DOHH2 (cell line): ENCODE measurements at regions not wholly inside any gene's neighbourhood (a gene's known extent, or its start where the extent isn't known, plus 50 kb on each side); places are given as distances from the start of the nearest gene placed in this dataset.

Experiments used
- H3F3A ChIP-seq: fragments of 200-600 bp; sonication (generic), shearing (Covaris generic); 2 replicates; pipeline ENCODE4 v1.6.0; 2016; ENCODE audit warnings: antibody characterized with exemption, mild to moderate bottlenecking; ENCODE audit not compliant: control insufficient read depth, insufficient read depth
- H3K27ac ChIP-seq: fragments of 200-600 bp; sonication (generic); 2 replicates; pipeline ENCODE4 v1.5.1; 2014; ENCODE audit warnings: low read depth, mild to moderate bottlenecking, low read length, moderate library complexity
- H3K27me3 ChIP-seq: fragments of 200-600 bp; sonication (generic); 2 replicates; pipeline ENCODE4 v1.6.1; 2014; ENCODE audit warnings: mild to moderate bottlenecking, low read length, mixed read lengths; ENCODE audit not compliant: control insufficient read depth
- H3K36me3 ChIP-seq: fragments of 200-600 bp; sonication (generic); 2 replicates; pipeline ENCODE4 v1.6.1; 2014; ENCODE audit warnings: mild to moderate bottlenecking, low read length, moderate library complexity, mixed read lengths; ENCODE audit not compliant: control insufficient read depth
- H3K4me1 ChIP-seq: fragments of 200-600 bp; sonication (generic); 2 replicates; pipeline ENCODE4 v1.6.1; 2014; ENCODE audit warnings: mild to moderate bottlenecking, low read length, mixed read lengths; ENCODE audit not compliant: control insufficient read depth
- H3K4me2 ChIP-seq: fragments of 200-600 bp; sonication (generic); 2 replicates; pipeline ENCODE4 v1.6.0; 2014; ENCODE audit warnings: mild to moderate bottlenecking, low read length, moderate library complexity
- H3K4me3 ChIP-seq: fragments of 200-600 bp; sonication (generic); 2 replicates; pipeline ENCODE4 v1.5.1; 2014; ENCODE audit warnings: mild to moderate bottlenecking, low read length, mixed read lengths
- H3K79me2 ChIP-seq: fragments of 200-600 bp; sonication (generic); 2 replicates; pipeline ENCODE4 v1.6.1; 2014; ENCODE audit warnings: mild to moderate bottlenecking, low read length, mixed read lengths; ENCODE audit not compliant: control insufficient read depth
- H3K9me2 ChIP-seq: fragments of 200-600 bp; sonication (generic); replicated peaks from 2 replicates; pipeline ENCODE4 v1.6.1; 2014; ENCODE audit warnings: mild to moderate bottlenecking, low read length, mixed read lengths; ENCODE audit not compliant: control insufficient read depth
- H3K9me3 ChIP-seq: fragments of 200-600 bp; sonication (generic); 2 replicates; pipeline ENCODE4 v1.6.1; 2014; ENCODE audit warnings: antibody characterized with exemption, low read length, mixed read lengths; ENCODE audit not compliant: control insufficient read depth, insufficient read depth
- H4K20me1 ChIP-seq: fragments of 200-600 bp; sonication (generic); 2 replicates; pipeline ENCODE4 v1.6.0; 2014; ENCODE audit warnings: low read depth, mild to moderate bottlenecking, antibody characterized with exemption, low read length, moderate library complexity; ENCODE audit not compliant: control insufficient read depth, insufficient read depth
- CTCF ChIP-seq: fragments of 200-600 bp; sonication (generic); IDR thresholded peaks from one replicate; pipeline ENCODE4 v1.5.1; 2014; ENCODE audit warnings: antibody characterized with exemption, mild to moderate bottlenecking, low read depth, low read length; ENCODE audit not compliant: poor library complexity, severe bottlenecking
- EZH2phosphoT487 ChIP-seq: fragments of 200-600 bp; sonication (generic); IDR thresholded peaks from 2 replicates; pipeline ENCODE4 v1.6.1; 2017; ENCODE audit warnings: borderline replicate concordance, mild to moderate bottlenecking, antibody characterized with exemption, low read length, moderate library complexity, mixed read lengths

GRCh38 chr9:21553441-21553840 is 71.3 kb upstream of the IFNE start:
- Histone ChIP-seq H3K27ac (no peak overlapping the region), H3K9me2 (no peaks in the 10 kb centered on the region), H3K9me3 (no peaks in the 10 kb centered on the region), H3K79me2 (no peaks in the 10 kb centered on the region), H3K4me1 (no peaks in the 10 kb centered on the region), H3K4me3 (no peak overlapping the region), H4K20me1 (no peaks in the 10 kb centered on the region), H3K27me3 (no peaks in the 10 kb centered on the region), H3K4me2 (no peak overlapping the region), H3K36me3 (no peaks in the 10 kb centered on the region), H3F3A (no peaks in the 10 kb centered on the region)
- TF ChIP-seq EZH2phosphoT487, result no peak
- TF ChIP-seq CTCF, result no peak

- Histone ChIP-seq H3K27ac (no peak overlapping the region), H3K79me2 (no peaks in the 10 kb centered on the region), H3F3A (no peaks in the 10 kb centered on the region), H3K4me1 (no peaks in the 10 kb centered on the region), H3K9me2 (no peaks in the 10 kb centered on the region), H3K9me3 (peaks cover under 1% of the 10 kb centered on the region; the same call in 1 of the 2 replicates), H3K27me3 (no peaks in the 10 kb centered on the region), H3K4me3 (no peak overlapping the region), H3K36me3 (no peaks in the 10 kb centered on the region), H4K20me1 (no peaks in the 10 kb centered on the region), H3K4me2 (no peak overlapping the region)
- TF ChIP-seq EZH2phosphoT487 (no peak), CTCF (no peak)
These were observed 72.7 kb upstream of the IFNE start for GRCh38 chr9:21554813-21555212.

- Histone ChIP-seq H3K27me3 (no peaks in the 10 kb centered on the region), H3K79me2 (no peaks in the 10 kb centered on the region), H3K9me2 (no peaks in the 10 kb centered on the region), H3K36me3 (no peaks in the 10 kb centered on the region), H3K4me2 (no peak overlapping the region), H4K20me1 (no peaks in the 10 kb centered on the region), H3K27ac (no peak overlapping the region), H3K9me3 (peaks cover 7% of the 10 kb centered on the region; the same call in 1 of the 2 replicates), H3K4me1 (no peaks in the 10 kb centered on the region), H3F3A (no peaks in the 10 kb centered on the region), H3K4me3 (no peak overlapping the region)
- no peak for TF ChIP-seq EZH2phosphoT487
- no peak for TF ChIP-seq CTCF
These were observed 73.8 kb upstream of the IFNE start for GRCh38 chr9:21555911-21556310.
